Activated CD8-positive, alpha-beta memory T cell treated with anti-CD3 and anti-CD28 coated beads, Interleukin-2, amount 50 U/mL, for 24 hours (primary cell): ENCODE measurements at regions not wholly inside any gene's neighbourhood (a gene's known extent, or its start where the extent isn't known, plus 50 kb on each side); places are given as distances from the start of the nearest gene placed in this dataset.

Source experiments
- DNase-seq: peaks from one replicate; pipeline ENCODE4 v3.0.0-alpha.2; 2020; ENCODE audit errors: extremely low read depth

DNA sequence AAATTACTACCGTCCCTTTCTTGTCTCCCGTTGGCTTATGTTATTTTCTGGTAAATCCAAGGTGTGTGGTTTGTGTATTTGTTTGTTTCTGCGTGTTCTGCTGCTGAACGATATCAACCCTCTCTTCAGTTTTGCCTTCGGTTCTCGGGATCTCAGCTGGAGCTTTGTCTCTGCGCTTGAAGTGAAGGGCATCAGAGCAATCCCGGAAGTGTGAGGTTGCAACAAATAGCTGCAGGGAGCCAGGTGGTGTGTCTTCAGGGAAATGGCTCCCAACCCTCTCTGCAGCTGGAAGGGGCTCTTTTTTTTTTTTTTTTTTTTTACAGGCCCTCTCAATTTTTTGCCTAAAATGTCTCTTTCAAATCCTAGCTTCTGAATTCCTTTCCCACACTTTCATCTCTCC, 116.4 kb upstream of the RGMA start:
- DNase-seq = no peak

DNA sequence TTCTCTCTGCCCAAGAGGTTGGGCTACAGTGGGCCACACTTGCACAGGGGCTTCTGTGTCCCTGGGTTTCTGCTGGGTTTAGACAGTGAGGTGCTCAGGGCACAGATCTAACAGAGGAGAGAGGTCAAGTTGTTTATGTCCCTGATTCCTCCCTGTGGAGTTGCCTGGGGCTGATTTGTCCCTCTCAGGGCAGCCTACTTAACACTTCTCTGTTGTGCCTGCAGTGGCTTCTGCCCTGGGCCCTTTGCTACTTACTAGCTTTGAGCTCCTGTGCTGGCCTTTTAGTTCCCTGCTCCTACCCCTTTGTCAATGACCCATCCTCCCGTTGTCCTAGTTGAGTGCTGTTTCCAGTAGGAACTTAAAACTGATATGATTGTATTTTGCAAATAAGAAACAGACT, 114.0 kb upstream of the RGMA start:
- DNase-seq = no peak

DNA sequence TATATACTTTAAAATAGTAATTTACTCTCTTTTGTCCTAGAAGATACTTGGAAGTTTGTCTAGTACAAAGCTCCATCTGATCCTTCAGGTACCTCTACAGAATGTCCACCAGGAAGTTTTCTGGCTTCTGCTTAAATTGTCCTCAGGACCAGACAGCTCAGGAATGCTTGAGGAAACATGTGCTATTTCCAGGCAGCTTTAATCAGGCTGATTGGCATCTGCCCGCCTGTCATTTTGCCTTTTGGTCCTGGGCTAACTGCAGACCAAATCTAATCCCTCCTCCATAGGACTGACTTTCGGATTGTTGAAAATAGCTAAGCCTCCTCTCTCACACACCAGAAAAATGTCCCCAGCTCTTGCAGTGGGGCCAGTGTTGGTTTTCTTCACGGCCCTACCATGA, 113.4 kb upstream of the RGMA start:
- DNase-seq = no peak

DNA sequence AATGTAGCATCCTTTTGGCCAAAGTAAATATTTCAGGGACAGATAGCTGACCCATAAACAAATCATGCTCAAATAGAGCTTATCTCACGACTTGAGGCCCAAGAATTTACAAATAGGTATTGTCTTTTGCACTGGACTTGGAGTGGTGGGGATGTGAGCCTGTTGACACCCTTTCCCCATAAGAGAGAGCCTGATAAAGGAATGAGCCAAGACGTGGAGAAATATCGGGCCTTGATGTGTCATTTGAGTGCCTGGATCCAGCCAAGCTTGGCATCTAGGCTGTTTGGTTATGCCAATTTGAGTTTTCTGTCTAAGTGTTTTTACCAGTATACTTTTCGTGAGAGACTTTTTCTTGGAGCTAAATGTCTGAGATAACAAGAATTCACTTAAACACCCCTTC, 112.9 kb upstream of the RGMA start:
- no peak for DNase-seq

DNA sequence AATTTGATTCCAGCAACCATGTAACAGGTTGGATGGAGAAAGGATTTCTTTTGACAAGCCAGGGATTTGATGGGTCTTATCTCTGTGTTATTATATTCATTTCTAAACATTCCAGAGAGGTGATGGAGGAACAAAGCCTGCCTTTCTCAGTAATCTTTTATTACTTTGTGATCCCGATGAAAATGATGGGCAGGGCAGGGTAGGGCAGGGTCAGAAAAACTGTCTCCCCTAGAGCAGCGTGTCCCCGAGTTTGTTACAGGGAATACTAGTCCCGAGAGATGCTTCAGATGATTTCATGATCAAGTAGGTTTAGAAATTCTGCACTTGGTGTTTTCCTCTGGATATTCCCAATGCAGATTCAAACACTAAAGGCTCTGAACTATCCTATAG, 111.8 kb upstream of the RGMA start:
- no peak for DNase-seq

DNA sequence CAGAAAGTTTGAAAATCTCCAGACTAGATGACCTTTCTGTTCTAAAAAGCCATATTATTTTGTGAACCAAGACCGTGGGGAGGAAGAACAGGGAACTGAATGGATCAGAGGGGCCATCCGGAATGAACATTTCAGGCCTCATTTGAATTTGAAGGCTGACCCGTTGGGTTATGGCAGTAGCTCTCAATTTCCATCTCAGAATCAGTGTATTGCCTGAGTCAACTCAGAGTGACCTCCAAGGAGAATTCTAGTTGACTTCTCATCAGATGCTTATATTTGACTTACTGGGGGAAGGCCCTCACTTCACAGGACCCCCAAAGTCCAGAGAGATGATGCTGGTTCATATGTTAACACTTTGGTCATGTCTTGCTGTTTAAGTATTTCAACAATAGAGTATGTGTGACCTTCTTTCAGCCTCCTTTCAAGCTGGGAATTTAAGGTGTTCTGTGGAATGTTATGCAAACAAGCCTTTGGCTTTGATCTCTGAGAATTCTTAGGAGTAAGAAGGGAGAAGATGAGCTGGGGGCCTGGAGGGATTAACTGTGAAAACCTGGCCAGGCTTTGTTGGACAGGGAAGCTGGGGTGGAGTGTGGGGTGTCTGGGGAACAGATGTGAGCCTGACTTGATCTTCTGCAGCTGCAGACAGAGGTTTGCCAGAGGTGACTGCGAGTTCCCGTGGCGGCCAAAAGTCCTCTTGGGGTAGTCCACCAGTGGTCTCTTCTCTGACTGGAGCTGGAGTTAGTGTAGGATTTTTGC, 111.2 kb upstream of the RGMA start:
- no peak for DNase-seq

DNA sequence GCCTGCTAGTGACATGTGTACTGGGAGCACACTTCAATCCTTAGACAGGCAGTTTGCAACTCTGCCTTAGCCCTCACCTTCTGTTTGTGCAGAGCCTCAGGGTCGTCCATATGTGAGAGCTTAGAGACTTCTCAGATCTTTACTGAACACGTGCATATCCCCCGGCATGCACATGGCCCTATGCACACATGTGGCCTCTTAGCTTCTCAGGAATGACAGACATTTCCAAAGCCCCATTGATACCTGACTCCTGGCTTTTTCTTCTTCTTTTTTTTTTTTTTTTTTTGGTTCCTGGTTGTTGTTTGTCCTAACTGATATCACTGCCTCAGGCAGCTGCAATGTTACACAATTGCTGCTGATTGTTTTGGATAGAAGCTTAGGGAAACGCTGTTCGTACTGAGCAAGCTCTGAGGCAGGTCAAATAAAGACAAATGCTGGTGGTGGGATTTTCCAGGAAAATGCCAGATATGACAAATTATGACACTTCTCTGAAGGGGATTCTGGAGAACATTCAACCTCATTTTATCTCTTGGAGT, 107.2 kb upstream of the RGMA start:
- DNase-seq = no peak

DNA sequence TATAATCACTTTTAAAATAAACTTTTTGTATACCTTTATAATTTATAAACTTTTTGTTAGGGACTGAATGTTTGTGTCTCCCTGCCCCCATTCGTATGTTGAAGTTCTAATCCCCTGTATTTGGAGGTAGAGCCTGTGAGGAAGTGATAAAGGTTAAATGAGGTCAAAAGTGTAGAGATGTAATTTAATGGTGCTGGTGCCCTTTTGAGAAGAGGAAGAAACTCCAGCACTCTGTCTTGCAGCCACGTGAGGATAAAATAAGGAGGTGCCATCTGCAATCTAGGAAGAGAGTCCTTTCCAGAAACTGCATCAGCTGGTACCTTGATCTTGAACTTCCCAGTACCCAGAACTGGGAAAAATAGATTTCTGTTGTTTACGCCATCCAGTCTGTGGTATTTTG, 106.1 kb upstream of the RGMA start:
- DNase-seq = no peak

DNA sequence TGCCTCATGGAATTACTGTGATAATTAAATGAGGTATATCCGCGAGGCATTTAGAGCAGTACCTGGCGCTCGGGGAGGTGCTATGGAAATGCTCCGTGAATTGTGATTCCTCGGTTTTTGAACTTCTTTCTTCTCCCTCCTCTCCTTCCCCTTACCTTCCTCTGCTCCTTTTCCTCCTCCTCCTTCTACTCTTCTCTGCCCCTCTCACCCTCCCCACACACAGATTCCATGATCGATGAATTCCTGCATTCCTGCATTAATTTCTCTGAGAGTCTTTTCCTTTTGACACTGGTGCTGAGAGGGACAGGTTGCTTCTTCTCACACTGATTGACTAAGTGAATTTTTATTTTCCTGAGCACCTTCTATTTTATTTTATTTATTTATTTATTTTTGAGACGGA, 101.2 kb upstream of the RGMA start:
- no peak for DNase-seq

DNA sequence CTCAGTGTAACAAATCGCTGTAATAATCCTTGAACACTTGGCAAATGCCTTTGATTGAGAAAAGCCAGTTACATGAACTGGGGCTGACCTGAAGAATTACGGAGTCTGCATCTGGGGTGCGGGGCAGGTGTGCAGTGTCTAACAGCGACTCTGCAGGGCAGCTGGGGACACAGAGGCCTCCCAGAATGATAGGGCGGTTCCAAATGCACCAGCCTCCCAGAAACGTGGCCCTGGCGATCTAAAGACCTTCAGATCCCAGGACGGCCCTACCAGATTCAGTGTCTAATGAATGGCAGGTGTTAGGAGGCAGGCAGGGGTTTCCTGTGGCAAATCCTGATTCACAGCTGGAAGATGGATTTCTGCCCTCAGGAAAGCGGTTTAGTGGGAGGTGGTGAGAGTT, 100.5 kb upstream of the RGMA start:
- DNase-seq = no peak

DNA sequence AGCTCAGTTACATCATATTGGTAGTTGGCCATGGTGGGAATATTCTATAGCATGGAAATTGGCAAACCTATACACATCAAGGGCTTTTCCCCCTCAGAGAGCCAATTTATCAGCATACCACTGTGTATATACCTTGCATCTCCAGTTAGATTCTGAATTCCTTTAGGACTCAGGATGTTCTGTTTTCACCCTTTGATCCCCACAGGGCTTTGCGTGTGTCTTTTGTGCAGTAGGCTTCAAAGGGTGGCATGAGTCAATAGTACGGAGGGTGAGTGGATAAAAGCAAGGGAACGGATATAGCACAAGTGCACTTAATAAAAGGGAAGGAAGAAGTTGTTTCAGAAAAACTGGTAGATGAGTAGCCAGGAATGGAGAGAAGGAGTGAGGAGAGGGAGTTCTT, 99.2 kb upstream of the RGMA start:
- no peak for DNase-seq

DNA sequence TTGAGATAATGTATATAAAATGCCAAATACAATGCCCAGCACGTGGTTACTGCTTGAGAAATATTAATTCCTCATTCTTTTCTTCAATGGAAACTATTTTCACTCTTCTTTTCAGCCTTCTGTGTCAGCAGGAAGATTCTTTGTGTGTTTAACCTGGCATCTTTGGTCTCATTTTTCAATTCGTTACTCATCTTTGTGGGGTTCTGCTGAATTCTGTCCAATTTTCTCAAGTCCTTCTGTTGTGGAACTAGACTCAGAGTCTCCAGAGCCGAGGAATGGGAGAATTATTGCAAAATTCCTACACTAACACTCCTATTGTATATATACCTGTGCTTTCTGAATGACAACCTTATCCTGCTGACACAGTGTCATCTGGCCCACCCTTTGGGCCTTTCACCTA, 96.8 kb upstream of the RGMA start:
- no peak for DNase-seq

DNA sequence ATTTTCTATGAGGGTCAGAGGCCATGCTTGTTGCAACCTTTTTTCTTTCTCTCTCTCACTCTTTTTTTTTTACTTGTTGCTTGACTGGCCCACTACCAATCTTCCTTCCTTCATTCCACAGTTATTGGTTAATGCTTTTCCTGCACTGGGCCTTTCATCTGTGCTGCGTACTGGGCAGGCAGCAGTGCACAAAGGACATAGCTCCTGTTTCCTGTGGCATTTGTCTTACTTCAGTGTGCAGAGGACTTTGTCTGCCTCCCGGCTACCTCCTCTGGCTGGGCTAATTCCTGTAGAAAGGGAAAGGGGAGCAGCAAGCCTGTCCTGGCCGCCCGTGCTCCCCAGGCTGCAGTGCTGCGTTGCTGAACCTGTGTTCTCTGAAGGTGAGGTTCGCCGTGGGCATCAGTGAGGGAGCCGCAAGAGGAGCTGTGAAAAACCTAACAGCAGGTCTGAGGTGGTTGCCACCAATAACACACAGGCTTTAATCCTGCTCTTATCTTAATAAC, 93.7 kb upstream of the RGMA start:
- DNase-seq = no peak

DNA sequence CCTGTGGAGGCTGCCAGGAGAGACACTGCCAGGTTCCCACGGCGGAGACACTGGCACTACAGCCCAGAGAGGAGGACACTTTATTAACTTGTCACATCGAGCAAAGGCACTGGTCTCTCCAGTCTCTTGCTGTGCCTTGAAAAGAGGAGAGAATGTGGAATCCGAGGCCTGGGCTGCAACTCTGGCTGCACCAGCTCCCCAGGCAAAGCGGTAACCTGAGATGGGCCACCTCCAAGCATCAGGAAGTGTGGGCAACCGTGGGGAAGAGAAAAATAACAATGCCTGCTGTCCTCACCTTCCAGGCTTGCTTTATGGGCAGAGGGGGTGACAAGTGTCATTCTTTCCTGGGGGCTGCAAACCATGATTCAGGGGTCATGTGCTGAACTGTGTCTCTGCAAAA, 91.6 kb upstream of the RGMA start:
- DNase-seq = no peak

DNA sequence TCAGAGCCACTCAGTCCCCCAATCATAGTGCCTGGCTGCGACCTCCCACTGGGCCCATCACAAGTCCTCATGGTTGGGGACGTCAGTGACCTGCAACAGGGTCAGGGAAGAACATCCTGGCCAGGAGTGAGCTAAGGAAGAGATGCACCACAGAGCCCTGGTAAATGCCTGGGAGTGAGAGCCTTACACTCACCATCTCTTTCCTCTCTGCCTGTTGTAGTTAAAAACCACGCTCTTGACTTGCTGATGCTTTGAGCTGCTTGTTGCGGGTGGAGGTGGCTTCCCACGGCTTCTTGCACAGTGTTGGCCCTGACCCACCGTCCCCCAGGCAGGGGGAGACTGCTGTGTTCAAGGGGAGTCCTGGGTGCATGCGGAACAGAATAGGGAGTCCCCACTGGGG, 91.1 kb upstream of the RGMA start:
- no peak for DNase-seq

DNA sequence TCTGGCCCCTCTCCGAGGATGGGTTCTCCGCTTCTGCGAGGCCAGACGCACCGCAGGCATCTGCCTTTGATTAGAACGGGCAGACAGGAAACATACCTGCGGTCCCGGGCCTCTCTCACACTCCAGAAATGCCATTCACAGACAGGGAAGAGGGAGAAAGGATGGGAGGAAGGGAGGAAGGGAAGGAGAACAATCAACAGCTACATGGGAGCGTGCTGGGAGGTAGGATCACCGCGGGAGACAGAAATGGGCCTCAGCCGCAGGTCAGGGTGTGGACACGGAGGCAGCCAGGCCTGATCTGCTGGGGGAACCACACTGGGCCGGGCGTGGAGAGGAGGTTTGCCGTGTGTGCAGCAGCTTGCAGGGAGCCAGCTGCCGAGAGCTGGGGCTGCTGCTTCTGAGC, 90.7 kb upstream of the RGMA start:
- no peak for DNase-seq

DNA sequence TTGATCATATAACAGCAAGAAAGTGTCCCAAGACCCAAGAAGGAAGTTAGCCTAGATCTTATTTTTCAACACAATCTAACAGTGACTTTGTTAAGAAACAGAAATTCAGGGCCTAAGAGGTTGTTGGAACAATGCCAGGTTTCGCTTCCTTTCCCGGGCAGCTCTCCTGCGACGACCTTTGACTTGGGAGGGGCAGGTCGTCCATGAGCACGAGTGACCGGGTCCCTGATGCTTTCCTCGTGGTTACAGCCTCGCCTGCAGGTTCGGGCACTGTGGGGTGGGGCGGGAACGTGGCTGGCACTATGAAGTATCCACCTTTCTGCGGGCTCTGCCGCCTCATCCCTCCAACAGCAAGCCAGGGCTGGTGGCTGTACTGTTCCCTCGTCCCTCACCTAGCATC, 90.1 kb upstream of the RGMA start:
- no peak for DNase-seq

DNA sequence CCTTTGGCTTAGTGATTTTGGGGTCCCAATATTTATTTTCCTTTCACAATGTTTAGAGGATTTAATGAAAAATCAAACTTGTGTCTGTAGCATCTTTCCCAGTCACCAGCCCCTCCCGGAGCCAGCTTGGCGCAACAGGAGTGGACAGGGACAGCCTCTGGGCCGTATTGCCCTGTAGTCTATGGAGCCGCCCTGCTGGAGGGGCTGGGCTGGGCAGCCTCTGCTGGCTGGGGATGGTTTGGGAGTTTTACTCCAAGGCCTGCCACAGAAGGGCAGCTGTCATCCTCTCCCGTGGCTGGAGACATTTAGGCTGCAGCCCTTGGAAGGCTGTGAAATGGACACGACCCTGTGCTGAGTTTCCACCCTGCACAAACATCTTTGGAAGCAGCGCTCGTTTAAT, 89.4 kb upstream of the RGMA start:
- DNase-seq = no peak

DNA sequence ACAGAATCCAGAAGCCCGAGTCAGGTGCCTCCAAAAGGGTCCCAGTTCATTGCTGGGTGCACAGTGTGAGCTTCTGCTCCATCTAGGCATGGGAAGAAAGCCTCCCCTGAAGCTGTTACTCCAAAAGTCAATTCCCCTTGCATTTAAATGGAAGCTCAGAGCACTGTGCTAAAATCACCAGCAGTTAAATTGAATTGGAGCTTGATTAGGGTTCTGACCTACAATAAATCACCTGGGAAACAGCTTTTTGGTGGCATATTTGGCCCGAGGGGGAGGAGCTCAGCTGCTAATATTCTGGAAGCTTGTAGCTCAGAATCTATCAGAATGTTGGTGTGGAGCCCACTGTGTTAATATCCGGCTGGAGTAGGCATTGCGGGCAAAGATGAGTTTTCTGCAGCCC, 87.1 kb upstream of the RGMA start:
- DNase-seq = no peak

DNA sequence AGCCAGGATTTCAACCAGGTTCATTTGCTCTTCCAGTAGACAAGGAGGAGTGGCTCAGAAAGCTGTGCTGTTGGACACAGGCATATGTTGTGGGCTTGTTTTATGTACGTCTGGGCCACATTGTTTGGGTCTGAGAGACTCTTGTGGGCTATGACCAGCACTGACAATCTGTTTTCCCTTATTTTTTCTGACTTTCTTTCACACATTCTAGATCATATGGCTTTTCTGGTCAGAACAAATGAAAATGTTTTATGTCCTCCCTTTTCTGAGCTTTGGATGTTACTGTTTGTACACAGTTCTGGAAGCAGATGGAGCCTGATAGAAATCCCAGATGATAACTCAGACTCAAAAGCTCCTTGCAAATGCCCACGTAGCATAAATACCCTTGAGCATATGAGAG, 85.8 kb upstream of the RGMA start:
- DNase-seq = no peak

DNA sequence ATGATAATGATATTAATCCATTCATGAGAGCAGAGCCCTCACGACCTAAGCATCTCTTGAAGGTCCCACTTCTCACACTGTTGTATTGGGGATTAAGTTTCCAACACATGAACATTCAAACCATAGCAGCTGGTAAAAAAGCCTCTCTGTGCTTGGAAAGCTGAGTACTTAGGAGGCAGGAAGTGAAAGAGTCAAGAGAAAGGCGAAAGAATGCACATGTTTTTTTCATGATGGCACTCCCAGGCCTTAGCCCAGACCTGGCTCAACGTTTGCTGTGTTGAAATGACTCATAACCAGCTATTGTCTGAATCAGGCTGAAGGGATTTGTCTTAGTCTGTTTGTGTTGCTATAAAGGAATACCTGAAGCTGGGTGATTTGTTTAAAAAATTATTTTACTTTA, 84.4 kb upstream of the RGMA start:
- DNase-seq = no peak

DNA sequence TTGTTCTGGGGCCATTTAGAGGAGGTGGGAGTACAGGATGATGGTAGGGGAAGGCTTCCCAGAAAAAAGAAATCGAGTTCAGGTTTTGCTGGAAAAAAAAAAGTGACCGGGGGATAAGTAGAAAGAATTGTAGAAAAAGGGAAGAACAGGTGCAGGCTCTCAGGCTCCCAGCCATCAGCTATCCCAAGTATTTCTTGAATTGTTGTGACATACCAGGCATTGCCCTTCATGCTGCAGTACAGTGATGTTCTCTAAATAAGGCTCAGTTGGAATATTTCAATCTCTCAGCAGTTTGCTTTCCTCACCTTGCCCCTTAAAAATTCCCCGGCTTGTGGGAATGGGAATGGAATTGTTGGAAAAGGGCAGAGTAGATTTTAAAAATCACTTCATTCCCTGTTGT, 82.5 kb upstream of the RGMA start:
- DNase-seq = no peak

DNA sequence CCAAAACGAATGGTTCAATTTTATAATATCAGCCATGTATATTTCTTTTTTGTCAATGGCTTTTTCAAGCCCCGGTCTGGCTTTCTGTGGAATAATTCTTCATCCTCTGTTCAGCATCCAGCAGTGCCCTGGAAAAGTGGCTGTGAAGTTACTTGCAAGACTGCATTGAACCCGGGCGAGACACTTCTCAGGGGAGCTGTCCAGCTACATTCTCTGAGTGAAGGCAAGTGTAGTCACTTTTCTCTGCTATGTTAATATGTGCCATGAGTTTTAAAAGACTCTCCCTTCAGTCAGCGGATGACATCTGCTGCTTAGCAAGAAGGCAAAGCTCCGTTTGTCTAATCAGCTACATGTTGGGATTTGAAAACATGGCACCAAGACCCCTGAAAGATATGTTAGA, 81.3 kb upstream of the RGMA start:
- DNase-seq = no peak

DNA sequence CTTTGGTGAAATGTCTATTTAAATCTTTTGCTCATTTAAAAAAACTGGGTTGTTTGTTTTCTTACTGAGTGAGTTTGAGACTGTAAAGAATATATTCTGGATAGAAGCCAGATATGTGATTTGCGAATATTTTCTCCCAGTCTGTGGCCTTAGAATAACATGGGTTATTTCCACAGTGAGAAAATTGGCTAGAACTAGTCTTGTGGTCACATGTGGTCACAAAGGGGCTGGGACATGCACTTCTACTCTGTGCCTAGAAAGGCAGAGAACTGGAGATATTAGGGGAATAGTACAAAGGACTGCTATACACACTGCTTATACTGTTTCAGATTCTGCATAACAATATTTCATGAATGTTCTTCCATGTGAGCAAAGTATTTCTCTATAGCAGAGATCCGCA, 79.9 kb upstream of the RGMA start:
- no peak for DNase-seq
